ENCODE measurements at regions not wholly inside any gene's neighbourhood (a gene's known extent, or its start where the extent isn't known, plus 50 kb on each side); places are given as distances from the start of the nearest gene placed in this dataset.

- H3K36me3 ChIP-seq, result no peaks in the 10 kb centered on the region
- H3K27ac ChIP-seq, result no peak overlapping the region
- H3K9me3 ChIP-seq, result peaks cover 0 to 10% (median 0%) of the 10 kb centered on the region in 3 donors
- H3K4me1 ChIP-seq, result peaks cover 0 to 28% (median 0%) of the 10 kb centered on the region in 3 donors
- H3K27me3 ChIP-seq, result peaks cover 0 to 46% (median 0%) of the 10 kb centered on the region in 4 donors
- intact Hi-C loops (cut with DNase I), result no loop called here
- no peak for DNase-seq
- no peak overlapping the region for H3K4me3 ChIP-seq
- no peak for TF ChIP-seq CTCF (IDR thresholded peaks at IDR 0.05)
- TF ChIP-seq POLR2A (IDR thresholded peaks at IDR 0.05), result no peak
These were observed 55.9 kb downstream of the BAMBI start for GRCh38 chr10:28733245-28733644.

- intact Hi-C loops (cut with DNase I), result no loop called here
- WGBS, 2 donors, result 85 to 89% methylated on average over 1 of the region's 1 CpG
- Histone ChIP-seq H3K27me3 (peaks cover 0 to 50% (median 0%) of the 10 kb centered on the region in 4 donors), H3K27ac (no peak overlapping the region), H3K36me3 (no peaks in the 10 kb centered on the region), H3K4me3 (no peak overlapping the region), H3K9me3 (peaks cover 0 to 10% (median 0%) of the 10 kb centered on the region in 3 donors), H3K4me1 (peaks cover 0 to 23% (median 0%) of the 10 kb centered on the region in 3 donors)
- TF ChIP-seq POLR2A (IDR thresholded peaks at IDR 0.05), result no peak
- no peak for TF ChIP-seq CTCF (IDR thresholded peaks at IDR 0.05)
- no peak for DNase-seq
These were observed 56.3 kb downstream of the BAMBI start for GRCh38 chr10:28733647-28734046.

- peaks cover 0 to 10% (median 0%) of the 10 kb centered on the region in 3 donors for H3K9me3 ChIP-seq
- H3K36me3 ChIP-seq, result no peaks in the 10 kb centered on the region
- peaks cover 0 to 65% (median 0%) of the 10 kb centered on the region in 4 donors for H3K27me3 ChIP-seq
- peaks cover 0 to 14% (median 0%) of the 10 kb centered on the region in 3 donors for H3K4me1 ChIP-seq
- WGBS, 2 donors, result 46 to 47% methylated on average over 4 of the region's 4 CpGs
- TF ChIP-seq POLR2A (IDR thresholded peaks at IDR 0.05) (no peak), CTCF (IDR thresholded peaks at IDR 0.05) (no peak)
- DNase-seq, result no peak
- H3K4me3 ChIP-seq, result no peak overlapping the region
- peak overlapping the region in 2 of 4 donors; percentile 12 to 36 for H3K27ac ChIP-seq
- intact Hi-C loops (cut with DNase I), result no loop called here
These were observed 57.8 kb downstream of the BAMBI start for GRCh38 chr10:28734938-28735759.

- WGBS, 2 donors, result 63 to 66% methylated on average over 2 of the region's 2 CpGs
- peaks cover 0 to 70% (median 0%) of the 10 kb centered on the region in 4 donors for H3K27me3 ChIP-seq
- H3K9me3 ChIP-seq, result peaks cover 0 to 10% (median 0%) of the 10 kb centered on the region in 3 donors
- no peak overlapping the region for H3K4me3 ChIP-seq
- intact Hi-C loops (cut with DNase I), result no loop called here
- no peak overlapping the region for H3K27ac ChIP-seq
- no peak for DNase-seq
- H3K4me1 ChIP-seq, result peaks cover 0 to 7% (median 0%) of the 10 kb centered on the region in 3 donors
- no peaks in the 10 kb centered on the region for H3K36me3 ChIP-seq
- TF ChIP-seq POLR2A (IDR thresholded peaks at IDR 0.05) (no peak), CTCF (IDR thresholded peaks at IDR 0.05) (no peak)
These were observed 59.8 kb downstream of the BAMBI start for GRCh38 chr10:28737096-28737495.

GRCh38 chr10:28738200-28738599, 60.9 kb downstream of the BAMBI start:
- DNase-seq, result no peak
- H3K27ac ChIP-seq, result no peak overlapping the region
- 93 to 100% methylated on average over 1 of the region's 1 CpG for WGBS, 2 donors
- no peak for TF ChIP-seq POLR2A (IDR thresholded peaks at IDR 0.05)
- no peak for TF ChIP-seq CTCF (IDR thresholded peaks at IDR 0.05)
- H3K36me3 ChIP-seq, result no peaks in the 10 kb centered on the region
- H3K4me3 ChIP-seq, result no peak overlapping the region
- intact Hi-C loops (cut with DNase I), result no loop called here
- H3K27me3 ChIP-seq, result peaks cover 0 to 69% (median 0%) of the 10 kb centered on the region in 4 donors
- peaks cover 0 to 7% (median 0%) of the 10 kb centered on the region in 3 donors for H3K4me1 ChIP-seq
- peaks cover 0 to 10% (median 0%) of the 10 kb centered on the region in 3 donors for H3K9me3 ChIP-seq

Measured in esophagus squamous epithelium (tissue), 5 donors.